ENCODE measurements at regions not wholly inside any gene's neighbourhood (a gene's known extent, or its start where the extent isn't known, plus 50 kb on each side); places are given as distances from the start of the nearest gene placed in this dataset.

DNA sequence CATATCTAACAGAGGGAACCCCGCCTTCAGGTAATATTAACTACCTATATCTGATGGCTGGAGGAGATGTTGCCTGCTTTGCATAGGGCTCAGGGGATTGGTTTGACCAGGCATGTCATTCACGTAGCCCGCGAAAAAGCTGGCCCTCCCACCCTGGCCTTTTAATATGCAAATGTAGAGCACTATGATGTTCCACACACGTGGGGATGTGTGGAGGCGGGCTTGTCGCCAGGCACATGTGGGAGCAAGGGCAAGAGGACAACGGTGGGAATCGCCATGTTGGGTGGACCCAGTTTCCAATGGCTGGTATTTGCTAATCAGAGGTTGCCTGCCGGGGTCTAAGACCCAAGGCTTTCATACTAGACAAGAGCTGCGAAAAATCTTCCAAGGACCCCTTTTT lies 469.8 kb downstream of the ZPLD1 start:
- DNase-seq (ENCODE audit: extremely low spot score): no peak
- TF ChIP-seq ELF4 (IDR thresholded peaks at IDR 0.05): no peak
- TF ChIP-seq FOXA1 (IDR thresholded peaks at IDR 0.05): no peak
- TF ChIP-seq SUZ12 (IDR thresholded peaks at IDR 0.05): no peak
- no peak for TF ChIP-seq ZNF384 (IDR thresholded peaks at IDR 0.05)
- TF ChIP-seq ARNT (IDR thresholded peaks at IDR 0.05): no peak
- no peak for TF ChIP-seq SP1 (IDR thresholded peaks at IDR 0.05)
- no peak for TF ChIP-seq BHLHE40 (IDR thresholded peaks at IDR 0.05; ENCODE audit: borderline replicate concordance)
- ChIA-PET POLR2A (no interaction called here), CTCF (no interaction called here)

- POLR2A ChIA-PET: no interaction called here
- DNase-seq (ENCODE audit: extremely low spot score): no peak
These were observed 471.0 kb downstream of the ZPLD1 start for GRCh38 chr3:102905811-102906210.

GRCh38 chr3:102906818-102907217 lies 472.0 kb downstream of the ZPLD1 start:
- DNase-seq (ENCODE audit: extremely low spot score): no peak
- no peak for TF ChIP-seq BHLHE40 (IDR thresholded peaks at IDR 0.05; ENCODE audit: borderline replicate concordance)
- no peak for TF ChIP-seq ELF4 (IDR thresholded peaks at IDR 0.05)
- no peak for TF ChIP-seq TARDBP (IDR thresholded peaks at IDR 0.05)
- no peak for TF ChIP-seq PKNOX1 (IDR thresholded peaks at IDR 0.05)
- no peak for TF ChIP-seq FOXM1 (IDR thresholded peaks at IDR 0.05; ENCODE audit: borderline replicate concordance)
- TF ChIP-seq CTBP1 (IDR thresholded peaks at IDR 0.05; ENCODE audit: borderline replicate concordance): no peak
- no peak for TF ChIP-seq ARNT (IDR thresholded peaks at IDR 0.05)
- no peak for TF ChIP-seq HDGF (IDR thresholded peaks at IDR 0.05; ENCODE audit: borderline replicate concordance)
- no peak for TF ChIP-seq SP1 (IDR thresholded peaks at IDR 0.05)
- TF ChIP-seq NFRKB (IDR thresholded peaks at IDR 0.05): no peak
- TF ChIP-seq FOXK2 (IDR thresholded peaks at IDR 0.05): no peak
- no peak for TF ChIP-seq ZNF384 (IDR thresholded peaks at IDR 0.05)
- POLR2A ChIA-PET: no interaction called here
- CTCF ChIA-PET: no interaction called here

More at GRCh38 chr3:102905811-102906210, 471.0 kb downstream of the ZPLD1 start:
- TF ChIP-seq PKNOX1 (IDR thresholded peaks at IDR 0.05) (no peak), FOXA1 (IDR thresholded peaks at IDR 0.05) (no peak), NFRKB (IDR thresholded peaks at IDR 0.05) (no peak), SP1 (IDR thresholded peaks at IDR 0.05) (no peak), CTBP1 (IDR thresholded peaks at IDR 0.05; ENCODE audit: borderline replicate concordance) (no peak), ARNT (IDR thresholded peaks at IDR 0.05) (no peak), FOXM1 (IDR thresholded peaks at IDR 0.05; ENCODE audit: borderline replicate concordance) (no peak), BHLHE40 (IDR thresholded peaks at IDR 0.05; ENCODE audit: borderline replicate concordance) (no peak), LEF1 (IDR thresholded peaks at IDR 0.05; ENCODE audit: borderline replicate concordance) (no peak), TARDBP (IDR thresholded peaks at IDR 0.05) (no peak), HDGF (IDR thresholded peaks at IDR 0.05; ENCODE audit: borderline replicate concordance) (no peak), ZNF384 (IDR thresholded peaks at IDR 0.05) (no peak), FOXK2 (IDR thresholded peaks at IDR 0.05) (no peak), SUZ12 (IDR thresholded peaks at IDR 0.05) (no peak), L3MBTL2 (conservative IDR thresholded peaks at IDR 0.05) (no peak)
- CTCF ChIA-PET: no interaction called here

- CTCF ChIA-PET: no interaction called here
- TF ChIP-seq ARNT (IDR thresholded peaks at IDR 0.05): no peak
- no peak for TF ChIP-seq ZNF384 (IDR thresholded peaks at IDR 0.05)
- TF ChIP-seq SP1 (IDR thresholded peaks at IDR 0.05): no peak
- no peak for TF ChIP-seq HDGF (IDR thresholded peaks at IDR 0.05; ENCODE audit: borderline replicate concordance)
- no peak for TF ChIP-seq CTBP1 (IDR thresholded peaks at IDR 0.05; ENCODE audit: borderline replicate concordance)
- no peak for TF ChIP-seq TARDBP (IDR thresholded peaks at IDR 0.05)
- no peak for TF ChIP-seq L3MBTL2 (conservative IDR thresholded peaks at IDR 0.05)
- no peak for TF ChIP-seq BHLHE40 (IDR thresholded peaks at IDR 0.05; ENCODE audit: borderline replicate concordance)
- no peak for TF ChIP-seq FOXA1 (IDR thresholded peaks at IDR 0.05)
- no peak for TF ChIP-seq PKNOX1 (IDR thresholded peaks at IDR 0.05)
- no peak for TF ChIP-seq ELF4 (IDR thresholded peaks at IDR 0.05)
- TF ChIP-seq SUZ12 (IDR thresholded peaks at IDR 0.05): no peak
- no peak for TF ChIP-seq FOXK2 (IDR thresholded peaks at IDR 0.05)
- no peak for TF ChIP-seq NFRKB (IDR thresholded peaks at IDR 0.05)
- TF ChIP-seq LEF1 (IDR thresholded peaks at IDR 0.05; ENCODE audit: borderline replicate concordance): no peak
- TF ChIP-seq FOXM1 (IDR thresholded peaks at IDR 0.05; ENCODE audit: borderline replicate concordance): no peak
- no peak for DNase-seq (ENCODE audit: extremely low spot score)
- POLR2A ChIA-PET: no interaction called here
These were observed 475.1 kb downstream of the ZPLD1 start for GRCh38 chr3:102909904-102910303.

- ChIA-PET CTCF (no interaction called here), POLR2A (no interaction called here)
- no peak for DNase-seq (ENCODE audit: extremely low spot score)
- no peak for TF ChIP-seq ARNT (IDR thresholded peaks at IDR 0.05)
- no peak for TF ChIP-seq PKNOX1 (IDR thresholded peaks at IDR 0.05)
- no peak for TF ChIP-seq LEF1 (IDR thresholded peaks at IDR 0.05; ENCODE audit: borderline replicate concordance)
- TF ChIP-seq HDGF (IDR thresholded peaks at IDR 0.05; ENCODE audit: borderline replicate concordance): no peak
- no peak for TF ChIP-seq CTBP1 (IDR thresholded peaks at IDR 0.05; ENCODE audit: borderline replicate concordance)
- no peak for TF ChIP-seq SUZ12 (IDR thresholded peaks at IDR 0.05)
- no peak for TF ChIP-seq FOXK2 (IDR thresholded peaks at IDR 0.05)
- TF ChIP-seq ZNF384 (IDR thresholded peaks at IDR 0.05): no peak
- no peak for TF ChIP-seq FOXA1 (IDR thresholded peaks at IDR 0.05)
- TF ChIP-seq ELF4 (IDR thresholded peaks at IDR 0.05): no peak
- no peak for TF ChIP-seq BHLHE40 (IDR thresholded peaks at IDR 0.05; ENCODE audit: borderline replicate concordance)
- no peak for TF ChIP-seq TARDBP (IDR thresholded peaks at IDR 0.05)
- TF ChIP-seq FOXM1 (IDR thresholded peaks at IDR 0.05; ENCODE audit: borderline replicate concordance): no peak
- TF ChIP-seq L3MBTL2 (conservative IDR thresholded peaks at IDR 0.05): no peak
- TF ChIP-seq NFRKB (IDR thresholded peaks at IDR 0.05): no peak
- no peak for TF ChIP-seq SP1 (IDR thresholded peaks at IDR 0.05)
These were observed 481.7 kb downstream of the ZPLD1 start for GRCh38 chr3:102916532-102916931.

All from HEK293T (cell line).